Keratinocyte (primary cell): ENCODE measurements at regions not wholly inside any gene's neighbourhood (a gene's known extent, or its start where the extent isn't known, plus 50 kb on each side); places are given as distances from the start of the nearest gene placed in this dataset.
A peak's percentile ranks its signal among the peaks of the same experiment; 100 is the strongest.

Source experiments
- DNase-seq: peaks from one replicate; pipeline ENCODE4 v3.0.0-alpha.2; 2011; ENCODE audit warnings: low read depth, missing footprints, low spot score
- FAIRE-seq: peaks from 2 replicates; lab custom pipeline; 2011; peaks lifted over from hg19 to GRCh38; lab: Jason Lieb, UNC
- H2AFZ ChIP-seq: 2 replicates; pipeline ENCODE4 v1.6.0; 2012; ENCODE audit warnings: low read length, control low read depth, inconsistent platforms; ENCODE audit not compliant: control insufficient read depth
- H3K27ac ChIP-seq: 2 replicates; pipeline ENCODE4 v1.5.1; 2011; ENCODE audit warnings: low read length; ENCODE audit not compliant: control insufficient read depth, insufficient read depth
- H3K27me3 ChIP-seq: 3 replicates; pipeline ENCODE4 v1.6.0; 2011; ENCODE audit warnings: low read length; ENCODE audit not compliant: control insufficient read depth, insufficient read depth; ENCODE audit errors: extremely low read depth
- H3K36me3 ChIP-seq, 2 experiments: 2 replicates in 1 of 2; 3 replicates in 1 of 2; pipeline ENCODE4 v1.5.1; 2011; ENCODE audit warnings: low read length in 2 of 2, mild to moderate bottlenecking in 1 of 2; ENCODE audit not compliant: control insufficient read depth in 2 of 2, insufficient read depth in 2 of 2; ENCODE audit errors: extremely low read depth in 1 of 2
- H3K4me1 ChIP-seq: 3 replicates; pipeline ENCODE4 v1.5.1; 2011; ENCODE audit warnings: low read length; ENCODE audit not compliant: control insufficient read depth, insufficient read depth; ENCODE audit errors: extremely low read depth
- H3K4me2 ChIP-seq: 3 replicates; pipeline ENCODE4 v1.6.0; 2011; ENCODE audit warnings: low read depth, low read length; ENCODE audit not compliant: control insufficient read depth, insufficient read depth; ENCODE audit errors: extremely low read depth
- H3K4me3 ChIP-seq, 3 experiments: fragments of 200-600 bp in 1 of 3; sonication (generic) in 1 of 3; 2 replicates in 2 of 3; 3 replicates in 1 of 3; pipeline ENCODE4 v1.5.1; 2011 to 2016; ENCODE audit warnings: low read length in 3 of 3, mild to moderate bottlenecking in 3 of 3, control low read depth in 2 of 3, inconsistent platforms in 1 of 3, low read depth in 1 of 3, mixed read lengths in 1 of 3, mixed run types in 1 of 3, moderate library complexity in 1 of 3; ENCODE audit not compliant: control insufficient read depth in 2 of 3, insufficient read depth in 2 of 3; ENCODE audit errors: extremely low read depth in 1 of 3
- H3K79me2 ChIP-seq: 2 replicates; pipeline ENCODE4 v1.6.0; 2012; ENCODE audit warnings: low read length; ENCODE audit not compliant: control insufficient read depth, insufficient read depth
- H3K9ac ChIP-seq: 3 replicates; pipeline ENCODE4 v1.6.0; 2011; ENCODE audit warnings: low read length; ENCODE audit not compliant: control insufficient read depth, insufficient read depth; ENCODE audit errors: extremely low read depth
- H3K9me1 ChIP-seq: 3 replicates; pipeline ENCODE4 v1.6.0; 2011; ENCODE audit warnings: low read length; ENCODE audit not compliant: control insufficient read depth, insufficient read depth; ENCODE audit errors: extremely low read depth
- H3K9me3 ChIP-seq: 2 replicates; pipeline ENCODE4 v1.5.1; 2012; ENCODE audit warnings: low read depth, low read length; ENCODE audit not compliant: control insufficient read depth
- H4K20me1 ChIP-seq: 3 replicates; pipeline ENCODE4 v1.6.0; 2011; ENCODE audit warnings: low read length; ENCODE audit not compliant: control insufficient read depth, insufficient read depth; ENCODE audit errors: extremely low read depth
- EZH2 ChIP-seq: IDR thresholded peaks from one replicate; pipeline ENCODE4 v1.6.1; 2012; ENCODE audit warnings: inconsistent platforms, mild to moderate bottlenecking, low read length, moderate library complexity
- dilution Hi-C: fragments of 300-500 bp; cut with MboI; formaldehyde crosslinking; loops from one replicate; pipeline ENCODE4 v1.7.0; 2020; ENCODE audit warnings: low sequenced_read_pairs; ENCODE audit not compliant: extremely low pct_ligation_motif_present
- TF ChIP-seq, protein P1 (sequence below), 3 experiments: IDR thresholded peaks in 1 of 3; conservative IDR thresholded peaks in 1 of 3; optimal IDR thresholded peaks in 1 of 3; 2 replicates in 2 of 3; 3 replicates in 1 of 3; pipeline versions ENCODE3 to v1.5.1; 2011; ENCODE audit warnings: low read length in 3 of 3, mild to moderate bottlenecking in 3 of 3, moderate library complexity in 2 of 3, control low read depth in 1 of 3, inconsistent platforms in 1 of 3; ENCODE audit not compliant: insufficient read depth in 2 of 3; ENCODE audit errors: extremely low read depth in 1 of 3

DNA sequence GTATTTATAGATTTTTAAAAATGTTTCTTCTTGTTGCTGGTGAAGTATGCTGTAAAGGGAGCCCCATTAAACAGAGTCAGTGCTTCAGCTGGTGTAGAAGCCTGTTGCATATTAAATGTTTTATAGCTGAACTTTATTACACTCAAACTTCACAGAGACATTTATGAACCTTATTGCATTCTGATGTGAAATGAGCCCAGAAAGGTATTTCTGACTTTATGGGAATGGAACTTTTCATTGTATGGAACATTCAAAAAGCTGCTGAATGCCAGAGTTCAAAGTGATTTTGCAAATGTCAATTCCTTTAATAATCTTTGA lies 329.3 kb upstream of the RASGRP1 start:
- H3K9ac ChIP-seq, result no peak overlapping the region
- no peak overlapping the region for H3K4me2 ChIP-seq
- no peak overlapping the region for H2AFZ ChIP-seq
- peaks cover 15% of the 10 kb centered on the region for H3K4me1 ChIP-seq
- H3K27me3 ChIP-seq, result no peaks in the 10 kb centered on the region
- DNase-seq (no peak), FAIRE-seq (no peak)
- no peaks in the 10 kb centered on the region for H3K79me2 ChIP-seq
- no peaks in the 10 kb centered on the region for H3K36me3 ChIP-seq
- no peak overlapping the region for H3K27ac ChIP-seq
- no peaks in the 10 kb centered on the region for H3K9me1 ChIP-seq
- TF ChIP-seq, protein P1, sequence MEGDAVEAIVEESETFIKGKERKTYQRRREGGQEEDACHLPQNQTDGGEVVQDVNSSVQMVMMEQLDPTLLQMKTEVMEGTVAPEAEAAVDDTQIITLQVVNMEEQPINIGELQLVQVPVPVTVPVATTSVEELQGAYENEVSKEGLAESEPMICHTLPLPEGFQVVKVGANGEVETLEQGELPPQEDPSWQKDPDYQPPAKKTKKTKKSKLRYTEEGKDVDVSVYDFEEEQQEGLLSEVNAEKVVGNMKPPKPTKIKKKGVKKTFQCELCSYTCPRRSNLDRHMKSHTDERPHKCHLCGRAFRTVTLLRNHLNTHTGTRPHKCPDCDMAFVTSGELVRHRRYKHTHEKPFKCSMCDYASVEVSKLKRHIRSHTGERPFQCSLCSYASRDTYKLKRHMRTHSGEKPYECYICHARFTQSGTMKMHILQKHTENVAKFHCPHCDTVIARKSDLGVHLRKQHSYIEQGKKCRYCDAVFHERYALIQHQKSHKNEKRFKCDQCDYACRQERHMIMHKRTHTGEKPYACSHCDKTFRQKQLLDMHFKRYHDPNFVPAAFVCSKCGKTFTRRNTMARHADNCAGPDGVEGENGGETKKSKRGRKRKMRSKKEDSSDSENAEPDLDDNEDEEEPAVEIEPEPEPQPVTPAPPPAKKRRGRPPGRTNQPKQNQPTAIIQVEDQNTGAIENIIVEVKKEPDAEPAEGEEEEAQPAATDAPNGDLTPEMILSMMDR (optimal IDR thresholded peaks at IDR 0.05 in 1 of 3, IDR thresholded peaks at IDR 0.05 in 1 of 3, conservative IDR thresholded peaks at IDR 0.05 in 1 of 3; ENCODE audit: extremely low read depth in 1 of 3, insufficient read depth in 2 of 3, low read length in 3 of 3), result no peak
- no peak for TF ChIP-seq EZH2
- H4K20me1 ChIP-seq, result no peaks in the 10 kb centered on the region
- dilution Hi-C loops, result no loop called here
- no peaks in the 10 kb centered on the region for H3K9me3 ChIP-seq
- H3K4me3 ChIP-seq, result no peak overlapping the region

GRCh38 chr15:38894243-38894948 lies 329.8 kb upstream of the RASGRP1 start:
- no peak overlapping the region for H2AFZ ChIP-seq
- no peaks in the 10 kb centered on the region for H4K20me1 ChIP-seq
- no peaks in the 10 kb centered on the region for H3K9me3 ChIP-seq
- no peak overlapping the region for H3K4me2 ChIP-seq
- no peak for TF ChIP-seq EZH2
- TF ChIP-seq, protein P1 (optimal IDR thresholded peaks at IDR 0.05 in 1 of 3, IDR thresholded peaks at IDR 0.05 in 1 of 3, conservative IDR thresholded peaks at IDR 0.05 in 1 of 3; ENCODE audit: extremely low read depth in 1 of 3, insufficient read depth in 2 of 3, low read length in 3 of 3), result no peak
- H3K27ac ChIP-seq, result no peak overlapping the region
- dilution Hi-C loops, result no loop called here
- no peak overlapping the region for H3K9ac ChIP-seq
- H3K79me2 ChIP-seq, result no peaks in the 10 kb centered on the region
- H3K9me1 ChIP-seq, result no peaks in the 10 kb centered on the region
- peaks cover 15% of the 10 kb centered on the region for H3K4me1 ChIP-seq
- no peaks in the 10 kb centered on the region for H3K27me3 ChIP-seq
- DNase-seq (no peak), FAIRE-seq (peak; percentile 73)
- no peak overlapping the region for H3K4me3 ChIP-seq
- no peaks in the 10 kb centered on the region for H3K36me3 ChIP-seq
